SU-DHL-6 (cell line): ENCODE measurements at regions not wholly inside any gene's neighbourhood (a gene's known extent, or its start where the extent isn't known, plus 50 kb on each side); places are given as distances from the start of the nearest gene placed in this dataset.

ENCODE experiments used
- CTCF ChIP-seq: fragments of 200-600 bp; sonication (generic); IDR thresholded peaks from one replicate; pipeline ENCODE4 v1.5.1; 2017; ENCODE audit warnings: antibody characterized with exemption, mild to moderate bottlenecking, low read length, moderate library complexity; ENCODE audit not compliant: insufficient read depth, poor library complexity, severe bottlenecking
- EZH2phosphoT487 ChIP-seq: fragments of 200-600 bp; sonication (generic), shearing (Covaris generic); conservative IDR thresholded peaks from 2 replicates; pipeline ENCODE4 v1.6.1; 2018; ENCODE audit warnings: mild to moderate bottlenecking, antibody characterized with exemption, low read length, moderate library complexity, mixed read lengths

DNA sequence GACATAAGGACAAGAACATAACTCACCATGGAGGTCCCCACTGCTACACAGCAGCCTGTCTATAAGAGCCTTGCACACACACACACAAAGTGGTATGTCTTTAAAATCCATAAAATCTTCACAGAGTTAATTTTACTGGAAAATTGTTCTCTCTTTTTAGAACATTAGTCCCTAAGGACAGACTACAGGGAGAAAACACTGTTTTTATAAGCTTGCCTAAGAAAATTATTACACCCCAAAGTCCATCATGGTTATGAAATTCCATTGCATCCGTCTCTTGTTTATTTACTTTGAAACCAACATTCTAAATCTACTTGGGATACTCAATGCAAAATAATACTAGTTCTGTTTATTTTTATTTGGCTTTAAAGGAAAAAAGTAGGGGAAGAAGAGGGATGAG lies 197.4 kb downstream of the SETD4 start:
- TF ChIP-seq CTCF = no peak
- no peak for TF ChIP-seq EZH2phosphoT487
